ENCODE measurements at regions not wholly inside any gene's neighbourhood (a gene's known extent, or its start where the extent isn't known, plus 50 kb on each side); places are given as distances from the start of the nearest gene placed in this dataset.

GRCh38 chr20:50425076-50425475 is 85.1 kb upstream of the PTPN1 start:
- H3K4me3 Mint-ChIP-seq: no peak overlapping the region
- POLR2A ChIA-PET: no interaction called here
- CTCF ChIA-PET: no interaction called here
- no peak for DNase-seq
- intact Hi-C loops (cut with micrococcal nuclease): no loop called here
- ATAC-seq (ENCODE audit: low read depth): no peak
- peaks cover 11% of the 10 kb centered on the region for H3K27me3 Mint-ChIP-seq
- H3K4me1 Mint-ChIP-seq: no peaks in the 10 kb centered on the region
- TF ChIP-seq, protein P1, sequence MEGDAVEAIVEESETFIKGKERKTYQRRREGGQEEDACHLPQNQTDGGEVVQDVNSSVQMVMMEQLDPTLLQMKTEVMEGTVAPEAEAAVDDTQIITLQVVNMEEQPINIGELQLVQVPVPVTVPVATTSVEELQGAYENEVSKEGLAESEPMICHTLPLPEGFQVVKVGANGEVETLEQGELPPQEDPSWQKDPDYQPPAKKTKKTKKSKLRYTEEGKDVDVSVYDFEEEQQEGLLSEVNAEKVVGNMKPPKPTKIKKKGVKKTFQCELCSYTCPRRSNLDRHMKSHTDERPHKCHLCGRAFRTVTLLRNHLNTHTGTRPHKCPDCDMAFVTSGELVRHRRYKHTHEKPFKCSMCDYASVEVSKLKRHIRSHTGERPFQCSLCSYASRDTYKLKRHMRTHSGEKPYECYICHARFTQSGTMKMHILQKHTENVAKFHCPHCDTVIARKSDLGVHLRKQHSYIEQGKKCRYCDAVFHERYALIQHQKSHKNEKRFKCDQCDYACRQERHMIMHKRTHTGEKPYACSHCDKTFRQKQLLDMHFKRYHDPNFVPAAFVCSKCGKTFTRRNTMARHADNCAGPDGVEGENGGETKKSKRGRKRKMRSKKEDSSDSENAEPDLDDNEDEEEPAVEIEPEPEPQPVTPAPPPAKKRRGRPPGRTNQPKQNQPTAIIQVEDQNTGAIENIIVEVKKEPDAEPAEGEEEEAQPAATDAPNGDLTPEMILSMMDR (IDR thresholded peaks at IDR 0.05): no peak
- H3K36me3 Mint-ChIP-seq (ENCODE audit: low read depth): no peaks in the 10 kb centered on the region
- H3K27ac Mint-ChIP-seq: no peak overlapping the region
- H3K9me3 Mint-ChIP-seq: peaks cover 3% of the 10 kb centered on the region

- Mint-ChIP-seq H3K4me1 (no peaks in the 10 kb centered on the region), H3K27me3 (peaks cover 17% of the 10 kb centered on the region), H3K27ac (no peak overlapping the region), H3K9me3 (no peaks in the 10 kb centered on the region), H3K36me3 (ENCODE audit: low read depth) (no peaks in the 10 kb centered on the region), H3K4me3 (no peak overlapping the region)
- TF ChIP-seq, protein P1 (IDR thresholded peaks at IDR 0.05): no peak
- POLR2A ChIA-PET: no interaction called here
- no peak for ATAC-seq (ENCODE audit: low read depth)
- no peak for DNase-seq
- intact Hi-C loops (cut with micrococcal nuclease): no loop called here
- CTCF ChIA-PET: interaction anchor here (1.3 kb wide), 1 partner anchor 581 kb away, joined by 3 read pairs; no protein-coding TSS in a partner anchor
Observed at GRCh38 chr20:50426866-50427718, 83.1 kb upstream of the PTPN1 start.

DNA sequence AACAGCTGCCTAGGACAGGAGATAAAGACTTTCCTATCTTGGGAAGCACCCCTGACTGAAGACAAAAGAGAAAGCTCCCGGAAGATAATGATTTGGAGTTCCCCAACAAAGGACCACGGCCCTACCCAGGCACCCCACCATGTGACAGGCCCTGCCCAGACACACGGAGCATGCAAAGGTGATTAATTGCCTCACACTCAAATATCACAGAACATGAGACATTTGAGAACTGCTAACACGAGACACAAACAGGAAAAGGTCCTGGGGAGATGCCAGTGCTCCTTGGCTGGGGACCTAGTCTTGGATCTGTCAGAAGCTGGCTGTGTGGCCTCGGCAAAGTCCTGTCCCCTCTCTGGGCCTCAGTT is 82.5 kb upstream of the PTPN1 start:
- no peak for ATAC-seq (ENCODE audit: low read depth)
- POLR2A ChIA-PET: no interaction called here
- H3K27me3 Mint-ChIP-seq: peaks cover 20% of the 10 kb centered on the region
- TF ChIP-seq, protein P1 (IDR thresholded peaks at IDR 0.05): no peak
- DNase-seq: no peak
- H3K9me3 Mint-ChIP-seq: no peaks in the 10 kb centered on the region
- H3K27ac Mint-ChIP-seq: no peak overlapping the region
- CTCF ChIA-PET: no interaction called here
- no peak overlapping the region for H3K4me3 Mint-ChIP-seq
- H3K36me3 Mint-ChIP-seq (ENCODE audit: low read depth): no peaks in the 10 kb centered on the region
- intact Hi-C loops (cut with micrococcal nuclease): no loop called here
- H3K4me1 Mint-ChIP-seq: no peaks in the 10 kb centered on the region

DNA sequence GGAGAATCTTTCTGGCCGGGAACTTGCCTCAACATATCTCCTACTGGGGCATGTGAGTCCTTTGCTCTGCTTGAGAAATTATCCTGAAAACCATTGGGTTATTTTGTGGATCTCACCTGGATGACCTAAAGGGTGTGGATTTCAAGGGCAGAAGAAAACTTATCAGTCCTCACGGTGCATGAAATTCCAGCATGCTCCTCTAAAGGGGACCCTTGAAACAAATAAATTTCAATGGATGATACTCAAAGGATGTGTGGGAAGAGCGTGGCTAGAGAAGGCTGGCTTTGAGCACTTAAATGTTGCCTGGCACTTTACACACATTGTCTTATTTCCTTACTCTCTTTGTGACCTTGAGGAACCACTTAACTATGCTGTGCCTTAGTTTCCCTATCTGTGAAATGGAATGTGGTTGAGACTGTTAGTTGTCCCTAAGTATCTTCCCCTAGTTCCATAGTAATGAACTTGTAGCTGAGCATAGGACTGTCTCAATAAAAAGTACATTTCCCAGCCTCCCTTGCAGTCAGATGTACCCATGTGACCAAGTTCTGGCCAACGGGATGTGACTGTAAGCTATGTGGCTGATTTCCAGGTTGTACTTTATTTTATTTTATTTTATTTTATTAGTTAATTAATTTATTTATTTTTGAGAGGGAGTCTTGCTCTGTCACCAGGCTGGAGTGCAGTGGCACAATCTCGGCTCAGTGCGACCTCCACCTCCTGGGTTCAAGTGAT is 81.9 kb upstream of the PTPN1 start:
- no peaks in the 10 kb centered on the region for H3K36me3 Mint-ChIP-seq (ENCODE audit: low read depth)
- intact Hi-C loops (cut with micrococcal nuclease): no loop called here
- H3K4me3 Mint-ChIP-seq: no peak overlapping the region

DNA sequence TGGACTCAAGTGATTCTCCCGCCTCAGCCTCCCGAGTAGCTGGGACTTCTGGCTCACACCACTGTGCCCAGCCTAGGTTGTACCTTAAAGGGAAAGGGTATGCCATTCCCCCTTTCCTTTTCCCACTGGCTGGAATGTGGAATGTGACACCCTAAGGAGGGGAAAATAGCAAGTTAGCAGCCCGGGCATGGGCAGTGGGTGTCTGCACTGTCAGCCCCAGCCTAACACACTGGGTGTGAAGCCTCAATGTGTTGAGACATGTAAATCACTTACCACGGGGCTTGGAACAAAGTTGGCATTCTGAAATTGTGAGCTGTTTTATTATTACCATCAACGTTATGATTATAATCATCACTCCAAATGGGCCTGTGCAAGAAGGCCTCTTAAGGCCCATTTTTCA is 80.8 kb upstream of the PTPN1 start:
- ChIA-PET POLR2A (interaction anchor here (0.6 kb wide), 1 partner anchor 322 kb away, joined by 3 read pairs; no protein-coding TSS in a partner anchor), CTCF (no interaction called here)
- TF ChIP-seq, protein P1 (IDR thresholded peaks at IDR 0.05): no peak
- H3K4me3 Mint-ChIP-seq: no peak overlapping the region
- DNase-seq: no peak
- H3K4me1 Mint-ChIP-seq: no peaks in the 10 kb centered on the region
- ATAC-seq (ENCODE audit: low read depth): no peak
- no peak overlapping the region for H3K27ac Mint-ChIP-seq
- intact Hi-C loops (cut with micrococcal nuclease): no loop called here
- peaks cover 17% of the 10 kb centered on the region for H3K27me3 Mint-ChIP-seq
- H3K9me3 Mint-ChIP-seq: no peaks in the 10 kb centered on the region
- no peaks in the 10 kb centered on the region for H3K36me3 Mint-ChIP-seq (ENCODE audit: low read depth)

More for the DNA sequence above, 81.9 kb upstream of the PTPN1 start:
- ChIA-PET CTCF (no interaction called here), POLR2A (no interaction called here)
- no peaks in the 10 kb centered on the region for H3K9me3 Mint-ChIP-seq
- H3K4me1 Mint-ChIP-seq: no peaks in the 10 kb centered on the region
- TF ChIP-seq, protein P1 (IDR thresholded peaks at IDR 0.05): no peak
- ATAC-seq (ENCODE audit: low read depth) (no peak), DNase-seq (no peak)
- no peak overlapping the region for H3K27ac Mint-ChIP-seq
- peaks cover 21% of the 10 kb centered on the region for H3K27me3 Mint-ChIP-seq

Data from activated B cell treated with CpG ODN at 0.5 μM for 24 hours (primary cell).